ENCODE measurements at regions not wholly inside any gene's neighbourhood (a gene's known extent, or its start where the extent isn't known, plus 50 kb on each side); places are given as distances from the start of the nearest gene placed in this dataset.

- H2AFZ ChIP-seq (ENCODE audit: low read depth, low read length), result no peak overlapping the region
- no peaks in the 10 kb centered on the region for H3K36me3 ChIP-seq (ENCODE audit: control insufficient read depth in 2 of 2, extremely low read depth in 1 of 2, insufficient read depth in 2 of 2, low read length in 2 of 2)
- no peak for TF ChIP-seq FOS (IDR thresholded peaks at IDR 0.05; ENCODE audit: borderline replicate concordance, insufficient read depth, low read length)
- no peak for TF ChIP-seq EZH2 (IDR thresholded peaks at IDR 0.05; ENCODE audit: borderline replicate concordance, low read depth, low read length, severe bottlenecking)
- TF ChIP-seq MYC (IDR thresholded peaks at IDR 0.05; ENCODE audit: low read depth, low read length), result no peak
- TF ChIP-seq GATA2 (IDR thresholded peaks at IDR 0.05; ENCODE audit: insufficient read depth, insufficient read length, low read depth, low read length), result no peak
- TF ChIP-seq, protein P1, sequence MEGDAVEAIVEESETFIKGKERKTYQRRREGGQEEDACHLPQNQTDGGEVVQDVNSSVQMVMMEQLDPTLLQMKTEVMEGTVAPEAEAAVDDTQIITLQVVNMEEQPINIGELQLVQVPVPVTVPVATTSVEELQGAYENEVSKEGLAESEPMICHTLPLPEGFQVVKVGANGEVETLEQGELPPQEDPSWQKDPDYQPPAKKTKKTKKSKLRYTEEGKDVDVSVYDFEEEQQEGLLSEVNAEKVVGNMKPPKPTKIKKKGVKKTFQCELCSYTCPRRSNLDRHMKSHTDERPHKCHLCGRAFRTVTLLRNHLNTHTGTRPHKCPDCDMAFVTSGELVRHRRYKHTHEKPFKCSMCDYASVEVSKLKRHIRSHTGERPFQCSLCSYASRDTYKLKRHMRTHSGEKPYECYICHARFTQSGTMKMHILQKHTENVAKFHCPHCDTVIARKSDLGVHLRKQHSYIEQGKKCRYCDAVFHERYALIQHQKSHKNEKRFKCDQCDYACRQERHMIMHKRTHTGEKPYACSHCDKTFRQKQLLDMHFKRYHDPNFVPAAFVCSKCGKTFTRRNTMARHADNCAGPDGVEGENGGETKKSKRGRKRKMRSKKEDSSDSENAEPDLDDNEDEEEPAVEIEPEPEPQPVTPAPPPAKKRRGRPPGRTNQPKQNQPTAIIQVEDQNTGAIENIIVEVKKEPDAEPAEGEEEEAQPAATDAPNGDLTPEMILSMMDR (IDR thresholded peaks at IDR 0.05; ENCODE audit: extremely low read depth in 1 of 2, insufficient read depth in 1 of 2, low read depth in 1 of 2, low read length in 2 of 2), result no peak
- TF ChIP-seq POLR2AphosphoS5 (IDR thresholded peaks at IDR 0.05; ENCODE audit: insufficient read depth, low read depth, low read length), result no peak
- TF ChIP-seq JUN (IDR thresholded peaks at IDR 0.05; ENCODE audit: borderline replicate concordance, insufficient read depth, insufficient read length, low read depth), result no peak
- TF ChIP-seq POLR2A (IDR thresholded peaks at IDR 0.05; ENCODE audit: low read depth, low read length), result no peak
- TF ChIP-seq, protein P2, sequence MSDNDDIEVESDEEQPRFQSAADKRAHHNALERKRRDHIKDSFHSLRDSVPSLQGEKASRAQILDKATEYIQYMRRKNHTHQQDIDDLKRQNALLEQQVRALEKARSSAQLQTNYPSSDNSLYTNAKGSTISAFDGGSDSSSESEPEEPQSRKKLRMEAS (IDR thresholded peaks at IDR 0.05; ENCODE audit: insufficient read depth, insufficient read length), result no peak
- ChIA-PET CTCF (interaction anchor here (0.6 kb wide), 1 partner anchor 800 kb away, joined by 3 read pairs; no protein-coding TSS in a partner anchor), POLR2A (no interaction called here)
- no peaks in the 10 kb centered on the region for H3K9me1 ChIP-seq (replicated peaks; ENCODE audit: control insufficient read depth, extremely low read depth, insufficient read depth, low read length)
- BruUV-seq (replicated peaks), result no TSS peak
- H3K9ac ChIP-seq (replicated peaks; ENCODE audit: extremely low read depth, insufficient read depth, low read length), result no peak overlapping the region
- H3K4me1 ChIP-seq (ENCODE audit: control insufficient read depth, extremely low read depth, insufficient read depth, low read length), result no peaks in the 10 kb centered on the region
- H3K9me3 ChIP-seq (replicated peaks; ENCODE audit: control insufficient read depth, insufficient read depth, low read length), result no peaks in the 10 kb centered on the region
- H3K4me2 ChIP-seq (ENCODE audit: insufficient read depth, low read length), result no peak overlapping the region
- DNase-seq (ENCODE audit: low read depth, low spot score), result no peak
- FAIRE-seq, result no peak
- no peak overlapping the region for H3K4me3 ChIP-seq (replicated peaks in 1 of 3; ENCODE audit: insufficient read depth in 1 of 3, low read depth in 1 of 3, low read length in 3 of 3)
- no peak overlapping the region for H3K27ac ChIP-seq (ENCODE audit: insufficient read depth, low read depth, low read length)
- dilution Hi-C loops (cut with MboI; ENCODE audit: extremely low pct_ligation_motif_present, low sequenced_read_pairs), result no loop called here
- H3K27me3 ChIP-seq (ENCODE audit: control insufficient read depth in 2 of 2, insufficient read depth in 2 of 2, low read length in 2 of 2), result no peaks in the 10 kb centered on the region
- intact Hi-C loops (cut with micrococcal nuclease), result no loop called here
- H4K20me1 ChIP-seq (replicated peaks; ENCODE audit: control insufficient read depth, extremely low read depth, insufficient read depth, low read length), result no peaks in the 10 kb centered on the region
- no peaks in the 10 kb centered on the region for H3K79me2 ChIP-seq (ENCODE audit: control insufficient read depth, insufficient read depth, low read length)
Measured at GRCh38 chr14:38022775-38023174, 184.9 kb upstream of the SSTR1 start.
